Fibroblast of mammary gland (primary cell): ENCODE measurements at regions not wholly inside any gene's neighbourhood (a gene's known extent, or its start where the extent isn't known, plus 50 kb on each side); places are given as distances from the start of the nearest gene placed in this dataset.

Source experiments
- DNase-seq: peaks from one replicate; pipeline ENCODE4 v3.0.0-alpha.2; 2010; ENCODE audit warnings: low read depth
- H3K4me3 ChIP-seq: 2 replicates; pipeline ENCODE4 v1.5.1; 2011; ENCODE audit warnings: low read depth, mild to moderate bottlenecking, low read length, moderate library complexity; ENCODE audit not compliant: control insufficient read depth
- TF ChIP-seq, protein P1 (sequence below): conservative IDR thresholded peaks from 2 replicates; pipeline ENCODE4 v1.5.1; 2011; ENCODE audit warnings: low read depth, low read length, inconsistent platforms; ENCODE audit not compliant: control insufficient read depth, insufficient read depth

DNA sequence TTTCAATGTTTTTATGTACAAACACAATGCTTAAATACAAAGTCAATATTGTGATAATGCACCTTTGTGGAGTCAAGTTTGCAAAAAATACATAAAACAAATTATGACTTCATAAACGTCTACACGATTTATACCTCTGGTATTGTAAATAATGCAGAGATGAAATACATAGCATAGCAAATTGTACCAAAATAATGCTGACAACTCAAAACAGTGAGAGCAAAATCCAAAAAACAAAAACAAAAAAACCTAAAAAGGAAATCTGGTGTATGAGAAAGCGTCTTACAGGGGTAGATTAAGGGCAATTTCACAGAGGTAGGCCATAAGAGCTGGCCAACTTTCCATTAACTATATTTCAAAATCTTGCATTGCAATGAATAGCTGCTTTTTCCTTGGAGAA, 161.5 kb upstream of the LRRC7 start:
- H3K4me3 ChIP-seq, result no peak overlapping the region
- no peak for DNase-seq
- TF ChIP-seq, protein P1, sequence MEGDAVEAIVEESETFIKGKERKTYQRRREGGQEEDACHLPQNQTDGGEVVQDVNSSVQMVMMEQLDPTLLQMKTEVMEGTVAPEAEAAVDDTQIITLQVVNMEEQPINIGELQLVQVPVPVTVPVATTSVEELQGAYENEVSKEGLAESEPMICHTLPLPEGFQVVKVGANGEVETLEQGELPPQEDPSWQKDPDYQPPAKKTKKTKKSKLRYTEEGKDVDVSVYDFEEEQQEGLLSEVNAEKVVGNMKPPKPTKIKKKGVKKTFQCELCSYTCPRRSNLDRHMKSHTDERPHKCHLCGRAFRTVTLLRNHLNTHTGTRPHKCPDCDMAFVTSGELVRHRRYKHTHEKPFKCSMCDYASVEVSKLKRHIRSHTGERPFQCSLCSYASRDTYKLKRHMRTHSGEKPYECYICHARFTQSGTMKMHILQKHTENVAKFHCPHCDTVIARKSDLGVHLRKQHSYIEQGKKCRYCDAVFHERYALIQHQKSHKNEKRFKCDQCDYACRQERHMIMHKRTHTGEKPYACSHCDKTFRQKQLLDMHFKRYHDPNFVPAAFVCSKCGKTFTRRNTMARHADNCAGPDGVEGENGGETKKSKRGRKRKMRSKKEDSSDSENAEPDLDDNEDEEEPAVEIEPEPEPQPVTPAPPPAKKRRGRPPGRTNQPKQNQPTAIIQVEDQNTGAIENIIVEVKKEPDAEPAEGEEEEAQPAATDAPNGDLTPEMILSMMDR, result no peak

DNA sequence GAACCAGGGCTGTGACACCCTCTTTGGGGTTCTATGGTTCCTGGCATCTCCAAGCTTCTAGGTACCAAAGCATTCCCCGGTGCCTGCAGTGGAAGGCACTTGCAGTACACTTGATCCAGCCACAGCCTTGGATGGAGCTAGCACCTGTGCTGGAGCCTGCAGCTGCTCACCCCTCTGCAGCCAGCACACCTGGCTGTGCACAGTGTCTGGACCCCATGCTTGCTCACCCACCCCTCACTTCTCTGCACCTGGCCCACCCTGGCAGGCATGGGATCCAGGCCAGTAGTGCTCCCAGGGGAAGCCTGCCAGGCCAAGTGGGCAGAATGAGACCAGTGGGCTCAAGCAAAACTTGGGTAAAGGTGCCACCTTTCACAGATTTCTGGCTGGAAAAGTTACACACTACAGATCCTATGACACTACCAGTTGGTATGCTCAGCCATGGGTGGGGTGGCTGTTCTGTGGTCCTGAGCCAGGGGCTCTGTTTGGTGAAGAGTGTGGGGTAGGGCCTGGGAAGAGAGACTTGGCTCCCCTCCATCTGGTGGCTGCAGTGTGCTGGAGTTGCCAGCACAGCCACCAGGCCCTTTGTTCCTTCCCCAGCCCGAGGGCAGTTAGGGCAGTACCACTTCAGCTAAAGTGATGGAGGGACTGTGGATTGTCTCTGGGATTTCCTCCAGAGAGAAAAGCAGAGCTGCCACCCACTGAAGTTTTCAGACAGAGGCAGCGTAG, 157.8 kb upstream of the LRRC7 start:
- no peak overlapping the region for H3K4me3 ChIP-seq
- DNase-seq, result no peak
- TF ChIP-seq, protein P1, result no peak

DNA sequence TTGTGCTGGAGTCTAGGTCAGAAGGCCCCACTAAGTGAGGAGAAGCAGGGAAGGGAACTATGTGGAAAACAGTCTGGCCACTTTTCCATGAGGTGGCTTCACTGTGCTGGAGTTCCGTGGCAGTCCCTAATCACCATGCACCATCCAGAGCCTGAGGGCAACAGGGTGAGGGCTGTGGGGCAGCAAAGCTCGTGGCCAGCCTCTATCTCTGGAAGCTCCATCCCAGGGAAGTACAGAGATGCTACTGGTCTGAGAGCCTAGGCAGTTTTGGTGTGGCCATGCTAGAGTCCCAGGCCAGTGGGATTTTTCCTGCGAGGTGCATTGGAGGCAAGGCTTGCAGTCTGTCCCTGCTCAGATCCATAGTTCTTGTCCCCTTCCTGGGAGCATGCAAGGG, 157.3 kb upstream of the LRRC7 start:
- TF ChIP-seq, protein P1, result no peak
- no peak overlapping the region for H3K4me3 ChIP-seq
- no peak for DNase-seq

DNA sequence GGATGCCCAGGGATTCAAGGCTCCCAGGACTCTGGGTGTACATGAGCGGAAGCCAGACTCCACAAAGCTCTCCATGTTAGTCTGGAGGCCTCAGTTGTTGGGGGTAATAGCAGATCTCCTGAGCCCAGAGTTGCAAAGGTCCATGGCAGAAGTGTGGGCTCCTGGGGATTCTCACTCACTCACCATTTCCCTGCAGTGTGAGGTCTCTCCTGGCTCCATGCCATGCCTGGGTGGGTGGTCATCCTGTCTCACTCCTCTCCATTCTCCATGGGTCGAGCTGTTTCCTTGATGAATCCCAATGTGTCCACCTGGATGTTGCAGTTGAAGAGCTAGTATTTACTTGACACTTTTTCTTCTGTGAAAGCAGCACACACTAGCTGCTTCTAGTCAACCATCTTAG, 156.8 kb upstream of the LRRC7 start:
- no peak for DNase-seq
- TF ChIP-seq, protein P1, result no peak
- H3K4me3 ChIP-seq, result no peak overlapping the region

DNA sequence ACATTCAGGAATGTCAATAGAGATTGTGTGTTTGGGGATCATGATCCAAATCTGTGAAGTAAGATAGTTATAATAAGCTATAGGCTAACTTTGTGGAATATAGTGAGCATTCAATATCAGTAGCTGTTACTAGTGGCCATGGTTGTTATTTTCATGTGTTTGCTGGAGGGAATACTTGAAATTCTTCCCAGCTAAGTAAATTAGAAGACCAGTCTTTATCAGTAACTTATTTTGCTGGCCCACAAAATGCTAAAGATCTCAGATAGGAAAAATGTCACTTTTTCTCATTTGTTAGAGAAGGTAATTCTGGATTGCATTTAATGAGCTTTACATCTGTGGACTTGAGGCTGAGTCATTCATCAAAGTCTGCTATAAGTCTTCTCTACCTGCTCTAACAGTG, 156.1 kb upstream of the LRRC7 start:
- TF ChIP-seq, protein P1, result no peak
- no peak overlapping the region for H3K4me3 ChIP-seq
- no peak for DNase-seq

DNA sequence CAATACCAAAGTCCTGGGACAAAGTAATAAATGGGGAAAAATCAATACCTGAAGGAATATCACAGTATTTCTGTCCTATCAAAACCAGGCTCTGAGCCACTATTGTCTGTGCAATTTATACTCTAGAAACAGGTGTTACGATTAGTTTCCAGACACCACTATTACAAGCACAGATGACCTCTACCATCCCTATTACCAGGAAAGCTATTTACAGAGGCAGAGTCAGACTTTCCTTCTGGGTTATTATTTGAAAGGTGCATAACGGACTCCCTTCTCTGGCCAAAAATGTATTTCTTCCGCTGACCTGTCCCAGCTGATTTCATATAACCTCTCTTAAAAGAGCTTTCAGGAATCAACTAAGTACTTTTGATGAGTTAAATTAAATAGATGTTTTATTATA, 154.6 kb upstream of the LRRC7 start:
- no peak for DNase-seq
- TF ChIP-seq, protein P1, result no peak
- H3K4me3 ChIP-seq, result no peak overlapping the region

DNA sequence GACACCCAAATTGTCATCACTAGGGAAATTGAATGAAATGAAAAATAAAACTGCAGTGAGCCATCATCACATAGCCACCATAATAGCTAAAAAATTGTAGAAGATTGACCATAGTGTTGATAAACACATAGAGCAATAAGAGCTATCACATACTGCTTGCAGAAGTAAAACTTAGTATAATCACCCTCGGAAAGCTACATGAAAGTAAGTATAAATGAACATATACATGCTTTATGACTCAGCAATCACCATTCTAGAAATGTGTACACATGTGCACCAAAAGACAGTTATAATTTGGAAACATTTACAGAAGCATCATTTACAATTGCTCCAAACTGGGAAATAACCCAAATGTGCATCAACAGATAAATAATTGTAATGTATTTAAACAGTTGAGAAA, 153.1 kb upstream of the LRRC7 start:
- no peak overlapping the region for H3K4me3 ChIP-seq
- no peak for DNase-seq
- TF ChIP-seq, protein P1, result no peak
